ENCODE measurements at regions not wholly inside any gene's neighbourhood (a gene's known extent, or its start where the extent isn't known, plus 50 kb on each side); places are given as distances from the start of the nearest gene placed in this dataset.
"Not testable (repeated sequence)": the region's sequence is repeated elsewhere in the genome, so short reads cannot be mapped to it uniquely, and the experiment has no call there.

DNA sequence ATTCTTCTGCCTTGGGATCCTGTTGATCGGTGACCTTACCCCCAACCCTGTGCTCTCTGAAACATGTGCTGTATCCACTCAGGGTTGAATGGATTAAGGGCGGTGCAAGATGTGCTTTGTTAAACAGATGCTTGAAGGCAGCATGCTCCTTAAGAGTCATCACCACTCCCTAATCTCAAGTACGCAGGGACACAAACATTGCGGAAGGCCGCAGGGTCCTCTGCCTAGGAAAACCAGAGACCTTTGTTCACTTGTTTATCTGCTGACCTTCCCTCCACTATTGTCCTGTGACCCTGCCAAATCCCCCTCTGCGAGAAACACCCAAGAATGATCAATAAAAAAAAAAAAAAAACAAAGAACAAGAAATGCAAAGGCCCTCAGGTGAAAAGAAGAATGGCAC, 126.1 kb upstream of the RAP1B start:
- not testable (repeated sequence) for H3K27me3 Mint-ChIP-seq (ENCODE audit: low read depth); H3K4me3 Mint-ChIP-seq; H3K27ac Mint-ChIP-seq; H3K9me3 Mint-ChIP-seq
- H3K4me1 Mint-ChIP-seq (ENCODE audit: low read depth) = peaks cover 41% of the 10 kb centered on the region
- H3K36me3 Mint-ChIP-seq (ENCODE audit: low read depth) = peaks cover 15% of the 10 kb centered on the region

DNA sequence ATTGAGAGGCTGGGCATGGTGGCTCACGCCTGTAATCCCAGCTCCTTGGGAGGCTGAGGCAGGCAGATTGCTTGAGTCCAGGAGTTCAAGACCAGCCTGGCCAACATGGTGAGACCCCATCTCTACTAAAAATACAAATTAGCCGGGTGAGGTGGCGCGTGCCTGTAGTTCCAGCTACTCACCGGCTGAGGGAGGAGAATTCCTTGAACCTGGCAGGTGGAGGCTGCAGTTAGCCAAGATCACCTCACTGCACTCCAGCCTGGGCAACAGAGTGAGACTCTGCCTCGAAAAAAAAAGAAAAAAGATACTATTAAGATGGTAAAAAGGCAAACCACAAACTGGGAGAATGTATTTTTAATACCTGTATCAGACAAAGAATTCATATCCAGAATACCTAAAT, 124.2 kb upstream of the RAP1B start:
- not testable (repeated sequence) for H3K36me3 Mint-ChIP-seq (ENCODE audit: low read depth); H3K9me3 Mint-ChIP-seq; H3K27me3 Mint-ChIP-seq (ENCODE audit: low read depth); H3K27ac Mint-ChIP-seq; H3K4me3 Mint-ChIP-seq
- peaks cover 43% of the 10 kb centered on the region for H3K4me1 Mint-ChIP-seq (ENCODE audit: low read depth)

GRCh38 chr12:68487721-68488309, 122.9 kb upstream of the RAP1B start:
- Mint-ChIP-seq H3K4me3 (no peak overlapping the region), H3K4me1 (ENCODE audit: low read depth) (peaks cover 31% of the 10 kb centered on the region), H3K27ac (no peak overlapping the region), H3K36me3 (ENCODE audit: low read depth) (peaks cover 9% of the 10 kb centered on the region), H3K27me3 (ENCODE audit: low read depth) (no peaks in the 10 kb centered on the region), H3K9me3 (peaks cover 5% of the 10 kb centered on the region)

DNA sequence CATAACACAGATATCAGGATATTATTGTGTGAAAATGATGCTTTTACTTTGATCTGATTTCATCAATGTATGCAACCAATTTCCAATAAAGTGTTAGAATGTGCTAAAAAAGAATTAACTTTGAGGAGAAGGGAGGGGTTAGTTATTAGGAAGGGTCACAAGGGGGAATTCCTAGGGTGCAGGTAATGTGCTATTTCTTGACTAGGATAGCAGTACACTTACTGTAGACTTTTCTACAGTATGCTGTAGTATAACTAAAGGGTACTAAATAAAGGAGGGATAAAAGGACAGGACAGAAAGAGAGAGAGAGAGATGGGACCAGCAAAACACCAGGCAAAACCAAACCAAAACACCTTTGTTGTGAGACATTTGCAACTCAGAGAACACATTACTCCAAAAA, 121.4 kb upstream of the RAP1B start:
- Mint-ChIP-seq H3K27ac (no peak overlapping the region), H3K4me3 (no peak overlapping the region), H3K9me3 (peaks cover 5% of the 10 kb centered on the region), H3K4me1 (ENCODE audit: low read depth) (peaks cover 23% of the 10 kb centered on the region), H3K36me3 (ENCODE audit: low read depth) (peaks cover 8% of the 10 kb centered on the region), H3K27me3 (ENCODE audit: low read depth) (no peaks in the 10 kb centered on the region)

DNA sequence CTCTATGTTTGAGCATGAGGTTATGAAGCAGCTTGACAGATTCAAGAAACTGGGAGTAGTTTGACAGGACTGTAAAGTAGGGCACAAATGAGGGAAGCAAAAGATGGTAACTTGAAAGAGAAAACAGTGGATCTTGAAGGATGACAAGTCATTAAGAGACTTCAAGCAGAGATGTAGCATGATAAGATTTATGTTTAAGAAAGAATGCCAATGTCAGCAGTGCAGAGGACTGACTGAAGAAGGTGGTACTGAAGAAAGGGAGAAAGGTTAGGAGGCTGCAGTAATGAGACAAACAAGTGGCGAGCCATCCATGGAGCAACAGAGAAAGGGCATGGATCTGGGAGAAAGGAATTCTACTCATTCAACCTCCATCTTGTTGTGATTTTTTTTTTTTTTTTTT, 120.2 kb upstream of the RAP1B start:
- Mint-ChIP-seq H3K4me1 (ENCODE audit: low read depth) (peaks cover 22% of the 10 kb centered on the region), H3K9me3 (peaks cover 5% of the 10 kb centered on the region), H3K27ac (no peak overlapping the region), H3K4me3 (no peak overlapping the region), H3K27me3 (ENCODE audit: low read depth) (no peaks in the 10 kb centered on the region), H3K36me3 (ENCODE audit: low read depth) (peaks cover 8% of the 10 kb centered on the region)

DNA sequence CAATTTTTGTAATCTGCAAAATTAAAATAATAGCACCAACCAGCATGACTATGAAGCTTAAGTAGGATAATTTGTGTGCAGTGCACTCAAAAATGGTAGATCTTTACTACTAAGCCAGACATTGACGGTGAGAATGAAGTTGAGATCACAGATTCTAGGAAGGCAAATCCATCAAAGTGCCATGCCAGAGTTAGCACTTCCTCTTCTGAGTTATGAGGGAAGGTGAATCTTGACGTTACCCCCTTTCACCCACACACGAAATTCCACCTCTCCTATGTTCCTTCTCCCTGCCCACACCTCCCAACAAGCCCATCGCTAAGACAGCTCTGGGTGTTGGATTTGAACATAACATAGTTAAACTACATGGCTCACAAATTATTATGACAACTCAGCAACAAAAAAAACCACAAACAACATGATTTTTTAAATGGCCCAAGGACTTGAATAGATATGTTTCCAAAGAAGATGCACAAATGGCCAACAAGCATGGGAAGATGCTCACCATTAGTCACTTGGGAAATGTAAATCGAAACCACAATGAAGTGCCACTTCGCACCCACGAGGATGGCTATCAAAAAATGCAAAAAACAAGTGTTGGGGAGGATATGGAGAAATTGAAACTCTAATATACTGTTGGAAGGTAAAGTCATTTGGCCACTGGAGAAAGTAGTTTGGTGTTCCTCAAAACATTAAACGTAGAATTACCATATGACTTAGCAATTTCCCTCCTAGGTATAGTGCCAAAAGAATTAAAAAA, 119.3 kb upstream of the RAP1B start:
- Mint-ChIP-seq H3K27me3 (ENCODE audit: low read depth) (no peaks in the 10 kb centered on the region), H3K36me3 (ENCODE audit: low read depth) (peaks cover 8% of the 10 kb centered on the region), H3K9me3 (peaks cover 5% of the 10 kb centered on the region), H3K4me3 (no peak overlapping the region), H3K27ac (no peak overlapping the region), H3K4me1 (ENCODE audit: low read depth) (peaks cover 21% of the 10 kb centered on the region)

DNA sequence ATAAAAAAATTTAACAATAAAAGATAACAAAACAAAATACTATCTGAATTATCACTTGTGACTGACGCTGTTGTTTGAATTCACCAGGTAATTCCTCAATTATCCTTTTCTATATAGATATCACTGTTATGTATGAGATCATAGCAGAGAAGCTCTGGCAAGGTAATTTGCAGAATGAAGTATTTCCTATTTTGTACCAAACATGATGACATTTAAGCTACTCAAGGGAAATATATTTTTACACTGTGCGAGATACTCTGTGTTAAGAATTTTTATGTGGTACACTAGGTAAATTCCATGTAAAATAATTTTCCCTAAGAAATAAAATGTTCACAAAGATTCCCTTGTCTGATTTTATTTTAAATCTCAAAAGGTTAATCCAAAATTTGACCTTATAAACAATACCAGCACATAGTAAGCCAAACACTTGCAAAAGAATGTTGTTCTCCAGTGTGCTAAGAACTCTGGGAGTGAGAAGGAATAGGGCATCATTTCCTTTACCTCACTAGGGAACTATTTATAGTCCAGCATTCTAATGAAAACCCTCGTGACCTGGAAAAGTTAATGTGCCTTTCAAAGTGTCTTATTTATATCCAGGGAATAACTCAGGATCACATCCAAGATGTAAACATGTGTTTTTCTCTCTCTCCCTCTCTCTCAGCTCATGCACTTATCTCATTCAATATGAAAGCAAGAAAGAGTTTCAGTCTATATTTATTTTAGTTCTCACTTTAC, 115.2 kb upstream of the RAP1B start:
- H3K27ac Mint-ChIP-seq = no peak overlapping the region
- no peak overlapping the region for H3K4me3 Mint-ChIP-seq
- H3K27me3 Mint-ChIP-seq (ENCODE audit: low read depth) = no peaks in the 10 kb centered on the region
- H3K9me3 Mint-ChIP-seq = peaks cover 2% of the 10 kb centered on the region
- peaks cover 7% of the 10 kb centered on the region for H3K36me3 Mint-ChIP-seq (ENCODE audit: low read depth)
- peaks cover 36% of the 10 kb centered on the region for H3K4me1 Mint-ChIP-seq (ENCODE audit: low read depth)

DNA sequence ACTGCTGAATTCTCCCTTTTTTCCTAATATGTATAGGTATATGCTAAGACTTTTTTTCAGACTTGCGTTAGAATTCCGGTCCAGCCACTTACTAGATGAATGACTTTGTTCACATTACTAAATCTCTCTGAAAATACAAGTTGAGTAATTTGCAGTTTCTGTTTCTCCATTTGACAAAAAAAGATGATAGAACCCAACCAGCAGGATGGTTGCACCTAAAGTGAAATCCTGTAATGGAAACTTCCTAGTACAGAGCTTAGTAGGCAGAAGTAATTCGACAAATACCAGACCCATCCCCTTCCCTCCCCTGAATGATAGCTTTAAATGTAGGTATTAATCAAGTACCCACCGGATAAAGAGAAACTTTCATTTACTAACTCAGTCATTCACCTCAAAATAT, 113.6 kb upstream of the RAP1B start:
- H3K27me3 Mint-ChIP-seq (ENCODE audit: low read depth) = no peaks in the 10 kb centered on the region
- H3K27ac Mint-ChIP-seq = peak overlapping the region; percentile 73
- no peaks in the 10 kb centered on the region for H3K9me3 Mint-ChIP-seq
- H3K36me3 Mint-ChIP-seq (ENCODE audit: low read depth) = peaks cover 3% of the 10 kb centered on the region
- peak overlapping the region; percentile 38 for H3K4me3 Mint-ChIP-seq
- peaks cover 29% of the 10 kb centered on the region for H3K4me1 Mint-ChIP-seq (ENCODE audit: low read depth)

GRCh38 chr12:68497702-68498101, 113.0 kb upstream of the RAP1B start:
- Mint-ChIP-seq H3K4me3 (peak overlapping the region; percentile 43), H3K36me3 (ENCODE audit: low read depth) (peaks cover 3% of the 10 kb centered on the region), H3K27me3 (ENCODE audit: low read depth) (no peaks in the 10 kb centered on the region), H3K27ac (peak overlapping the region; percentile 76), H3K9me3 (no peaks in the 10 kb centered on the region), H3K4me1 (ENCODE audit: low read depth) (peaks cover 29% of the 10 kb centered on the region)

DNA sequence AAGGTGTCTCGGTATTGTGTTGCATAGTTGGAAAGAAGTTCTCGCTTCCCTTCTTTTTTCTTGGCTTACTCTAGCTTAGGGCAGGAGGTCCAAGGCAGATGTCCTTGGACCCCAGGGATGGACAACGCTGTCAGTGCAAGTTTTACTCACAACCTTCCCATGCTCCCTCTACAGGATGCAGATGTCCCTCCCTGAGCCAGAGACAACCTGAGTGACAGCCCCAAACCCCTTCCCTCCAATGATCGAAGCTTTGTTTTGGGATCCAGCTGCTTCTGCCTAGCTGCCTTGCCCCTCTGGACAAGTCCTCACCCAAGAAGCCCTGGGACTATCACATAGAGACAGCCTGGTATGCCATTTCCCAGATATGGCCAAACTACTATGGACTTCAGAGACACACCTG, 112.0 kb upstream of the RAP1B start:
- Mint-ChIP-seq H3K4me3 (no peak overlapping the region), H3K9me3 (peaks cover 3% of the 10 kb centered on the region), H3K36me3 (ENCODE audit: low read depth) (peaks cover 5% of the 10 kb centered on the region), H3K27ac (peak overlapping the region; percentile 21), H3K4me1 (ENCODE audit: low read depth) (peaks cover 29% of the 10 kb centered on the region), H3K27me3 (ENCODE audit: low read depth) (no peaks in the 10 kb centered on the region)

GRCh38 chr12:68499616-68500015, 111.1 kb upstream of the RAP1B start:
- Mint-ChIP-seq H3K27me3 (ENCODE audit: low read depth) (no peaks in the 10 kb centered on the region), H3K36me3 (ENCODE audit: low read depth) (peaks cover 5% of the 10 kb centered on the region), H3K4me3 (no peak overlapping the region), H3K27ac (no peak overlapping the region), H3K9me3 (peaks cover 3% of the 10 kb centered on the region), H3K4me1 (ENCODE audit: low read depth) (peaks cover 27% of the 10 kb centered on the region)

- H3K36me3 Mint-ChIP-seq (ENCODE audit: low read depth) = peaks cover 7% of the 10 kb centered on the region
- H3K4me3 Mint-ChIP-seq = no peak overlapping the region
- no peaks in the 10 kb centered on the region for H3K27me3 Mint-ChIP-seq (ENCODE audit: low read depth)
- peaks cover 24% of the 10 kb centered on the region for H3K4me1 Mint-ChIP-seq (ENCODE audit: low read depth)
- H3K27ac Mint-ChIP-seq = no peak overlapping the region
- H3K9me3 Mint-ChIP-seq = peaks cover 7% of the 10 kb centered on the region
These were observed 109.5 kb upstream of the RAP1B start for GRCh38 chr12:68501226-68501625.

GRCh38 chr12:68505970-68506369, 104.7 kb upstream of the RAP1B start:
- no peaks in the 10 kb centered on the region for H3K4me1 Mint-ChIP-seq (ENCODE audit: low read depth)
- H3K4me3 Mint-ChIP-seq = no peak overlapping the region
- peaks cover 12% of the 10 kb centered on the region for H3K36me3 Mint-ChIP-seq (ENCODE audit: low read depth)
- no peaks in the 10 kb centered on the region for H3K27me3 Mint-ChIP-seq (ENCODE audit: low read depth)
- no peak overlapping the region for H3K27ac Mint-ChIP-seq
- H3K9me3 Mint-ChIP-seq = peaks cover 9% of the 10 kb centered on the region

DNA sequence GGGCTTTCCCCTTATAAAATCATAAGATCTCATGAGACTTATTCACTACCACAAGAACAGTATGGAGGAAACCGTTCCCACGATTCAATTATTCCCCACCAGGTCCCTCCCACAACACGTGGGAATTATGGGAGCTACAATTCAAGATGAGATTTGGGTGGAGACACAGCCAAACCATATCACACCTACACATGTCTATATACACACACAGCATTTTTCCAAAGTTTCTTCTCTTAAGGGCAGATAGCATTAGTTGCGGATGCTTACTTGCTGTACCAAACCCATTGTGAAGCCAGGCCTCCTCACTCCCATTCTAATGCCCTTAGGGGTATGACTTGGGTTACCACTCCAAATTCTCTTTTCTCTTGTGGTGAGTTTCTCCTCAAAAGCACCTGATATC, 104.1 kb upstream of the RAP1B start:
- no peak overlapping the region for H3K4me3 Mint-ChIP-seq
- H3K9me3 Mint-ChIP-seq = peaks cover 9% of the 10 kb centered on the region

GRCh38 chr12:68507657-68508056, 103.0 kb upstream of the RAP1B start:
- Mint-ChIP-seq H3K36me3 (ENCODE audit: low read depth) (peaks cover 12% of the 10 kb centered on the region), H3K27ac (no peak overlapping the region), H3K4me3 (no peak overlapping the region), H3K9me3 (peaks cover 11% of the 10 kb centered on the region), H3K27me3 (ENCODE audit: low read depth) (no peaks in the 10 kb centered on the region), H3K4me1 (ENCODE audit: low read depth) (no peaks in the 10 kb centered on the region)

More for the DNA sequence above, 104.1 kb upstream of the RAP1B start:
- no peaks in the 10 kb centered on the region for H3K4me1 Mint-ChIP-seq (ENCODE audit: low read depth)
- H3K36me3 Mint-ChIP-seq (ENCODE audit: low read depth) = peaks cover 12% of the 10 kb centered on the region
- no peak overlapping the region for H3K27ac Mint-ChIP-seq
- no peaks in the 10 kb centered on the region for H3K27me3 Mint-ChIP-seq (ENCODE audit: low read depth)

Measured in T-helper 1 cell treated with Interleukin-12 subunit alpha and Interleukin-12 subunit beta and Interleukin-4 antibody, amounts not matched to agents 30 μg/mL and 1 μg/mL, for 36 hours (primary cell).